ENCODE measurements at regions not wholly inside any gene's neighbourhood (a gene's known extent, or its start where the extent isn't known, plus 50 kb on each side); places are given as distances from the start of the nearest gene placed in this dataset.

- DNase-seq (ENCODE audit: low spot score), result no peak
Measured at GRCh38 chr11:13869398-13869886, 93.1 kb upstream of the SPON1 start.

- no peak for DNase-seq (ENCODE audit: low spot score)
Measured at GRCh38 chr11:13874597-13874996, 87.9 kb upstream of the SPON1 start.

GRCh38 chr11:13875643-13876042, 86.9 kb upstream of the SPON1 start:
- no peak for DNase-seq (ENCODE audit: low spot score)

GRCh38 chr11:13876423-13876822, 86.1 kb upstream of the SPON1 start:
- no peak for DNase-seq (ENCODE audit: low spot score)

- DNase-seq (ENCODE audit: low spot score), result no peak
Measured at GRCh38 chr11:13878077-13878476, 84.4 kb upstream of the SPON1 start.

- no peak for DNase-seq (ENCODE audit: low spot score)
Measured at GRCh38 chr11:13880634-13881033, 81.9 kb upstream of the SPON1 start.

GRCh38 chr11:13881226-13881905, 81.2 kb upstream of the SPON1 start:
- DNase-seq (ENCODE audit: low spot score), result no peak

GRCh38 chr11:13883042-13883441, 79.5 kb upstream of the SPON1 start:
- DNase-seq (ENCODE audit: low spot score), result no peak

GRCh38 chr11:13883589-13883988, 78.9 kb upstream of the SPON1 start:
- no peak for DNase-seq (ENCODE audit: low spot score)

GRCh38 chr11:13884158-13884799, 78.2 kb upstream of the SPON1 start:
- no peak for DNase-seq (ENCODE audit: low spot score)

GRCh38 chr11:13885083-13885482, 77.4 kb upstream of the SPON1 start:
- DNase-seq (ENCODE audit: low spot score), result no peak

GRCh38 chr11:13889552-13890249, 72.8 kb upstream of the SPON1 start:
- no peak for DNase-seq (ENCODE audit: low spot score)

- no peak for DNase-seq (ENCODE audit: low spot score)
Measured at GRCh38 chr11:13891911-13892310, 70.6 kb upstream of the SPON1 start.

- no peak for DNase-seq (ENCODE audit: low spot score)
Measured at GRCh38 chr11:13896175-13896980, 66.1 kb upstream of the SPON1 start.

- DNase-seq (ENCODE audit: low spot score), result no peak
Measured at GRCh38 chr11:13896981-13897353, 65.6 kb upstream of the SPON1 start.

GRCh38 chr11:13897646-13898276, 64.8 kb upstream of the SPON1 start:
- no peak for DNase-seq (ENCODE audit: low spot score)

GRCh38 chr11:13899603-13900002, 62.9 kb upstream of the SPON1 start:
- DNase-seq (ENCODE audit: low spot score), result no peak

GRCh38 chr11:13902523-13902922, 60.0 kb upstream of the SPON1 start:
- DNase-seq (ENCODE audit: low spot score), result no peak

- no peak for DNase-seq (ENCODE audit: low spot score)
Measured at GRCh38 chr11:13905137-13905781, 57.3 kb upstream of the SPON1 start.

- DNase-seq (ENCODE audit: low spot score), result no peak
Measured at GRCh38 chr11:13907678-13908077, 54.8 kb upstream of the SPON1 start.

- no peak for DNase-seq (ENCODE audit: low spot score)
Measured at GRCh38 chr11:13908535-13908934, 54.0 kb upstream of the SPON1 start.
